ENCODE measurements at regions not wholly inside any gene's neighbourhood (a gene's known extent, or its start where the extent isn't known, plus 50 kb on each side); places are given as distances from the start of the nearest gene placed in this dataset.
"Not testable (repeated sequence)": the region's sequence is repeated elsewhere in the genome, so short reads cannot be mapped to it uniquely, and the experiment has no call there.

GRCh38 chr14:106625186-106625585 lies 1098.8 kb downstream of the TMEM121 start:
- no peak for ATAC-seq
- WGBS, 3 donors: 66 to 69% (median 68%) methylated on average over 3 of the region's 3 CpGs

GRCh38 chr14:106626469-106626868 lies 1100.1 kb downstream of the TMEM121 start:
- ATAC-seq; H3K9me3 ChIP-seq; H3K4me1 ChIP-seq; H3K27me3 ChIP-seq (ENCODE audit: insufficient read depth in 3 of 3, low read length in 2 of 3); H3K4me3 ChIP-seq; H3K36me3 ChIP-seq (ENCODE audit: insufficient read depth in 1 of 2, low read depth in 1 of 2); DNase-seq; intact Hi-C loops (cut with DNase I); H3K27ac ChIP-seq: not testable (repeated sequence)
- WGBS, 3 donors: 39 to 42% (median 39%) methylated on average over 4 of the region's 4 CpGs

More at GRCh38 chr14:106625186-106625585, 1098.8 kb downstream of the TMEM121 start:
- DNase-seq: no peak
- H3K27ac ChIP-seq: no peak overlapping the region
- no peaks in the 10 kb centered on the region for H3K4me1 ChIP-seq
- H3K4me3 ChIP-seq: no peak overlapping the region
- H3K36me3 ChIP-seq (ENCODE audit: insufficient read depth in 1 of 2, low read depth in 1 of 2): no peaks in the 10 kb centered on the region
- TF ChIP-seq CTCF (IDR thresholded peaks at IDR 0.05): no peak
- peaks cover 0 to 1% (median 0%) of the 10 kb centered on the region in 3 donors for H3K27me3 ChIP-seq (ENCODE audit: insufficient read depth in 3 of 3, low read length in 2 of 3)
- no peaks in the 10 kb centered on the region for H3K9me3 ChIP-seq
- intact Hi-C loops (cut with DNase I): no loop called here

GRCh38 chr14:106626942-106627588 lies 1100.7 kb downstream of the TMEM121 start:
- H3K4me1 ChIP-seq; H3K27me3 ChIP-seq (ENCODE audit: insufficient read depth in 3 of 3, low read length in 2 of 3); H3K4me3 ChIP-seq; ATAC-seq; H3K27ac ChIP-seq; H3K9me3 ChIP-seq; H3K36me3 ChIP-seq (ENCODE audit: insufficient read depth in 1 of 2, low read depth in 1 of 2); intact Hi-C loops (cut with DNase I): not testable (repeated sequence)
- DNase-seq: peak; percentile 15 to 56
- WGBS, 3 donors: 49 to 51% (median 50%) methylated on average over 19 to 20 of the region's 22 CpGs

GRCh38 chr14:106631879-106632278 lies 1105.5 kb downstream of the TMEM121 start:
- TF ChIP-seq CTCF (IDR thresholded peaks at IDR 0.05): no peak

GRCh38 chr14:106633721-106634120 lies 1107.3 kb downstream of the TMEM121 start:
- DNase-seq: no peak

More at GRCh38 chr14:106631879-106632278, 1105.5 kb downstream of the TMEM121 start:
- H3K4me3 ChIP-seq: no peak overlapping the region
- H3K36me3 ChIP-seq (ENCODE audit: insufficient read depth in 1 of 2, low read depth in 1 of 2): no peaks in the 10 kb centered on the region
- H3K27ac ChIP-seq: no peak overlapping the region
- H3K4me1 ChIP-seq: no peaks in the 10 kb centered on the region
- no peak for ATAC-seq
- DNase-seq: no peak
- H3K9me3 ChIP-seq: no peaks in the 10 kb centered on the region
- intact Hi-C loops (cut with DNase I): no loop called here
- H3K27me3 ChIP-seq (ENCODE audit: insufficient read depth in 3 of 3, low read length in 2 of 3): no peaks in the 10 kb centered on the region
- 61 to 68% (median 68%) methylated on average over 6 of the region's 6 CpGs for WGBS, 3 donors

More at GRCh38 chr14:106633721-106634120, 1107.3 kb downstream of the TMEM121 start:
- no peak for ATAC-seq
- Histone ChIP-seq H3K27ac (no peak overlapping the region), H3K36me3 (ENCODE audit: insufficient read depth in 1 of 2, low read depth in 1 of 2) (no peaks in the 10 kb centered on the region), H3K4me3 (no peak overlapping the region), H3K27me3 (ENCODE audit: insufficient read depth in 3 of 3, low read length in 2 of 3) (no peaks in the 10 kb centered on the region), H3K9me3 (no peaks in the 10 kb centered on the region), H3K4me1 (no peaks in the 10 kb centered on the region)
- TF ChIP-seq CTCF (IDR thresholded peaks at IDR 0.05): no peak
- intact Hi-C loops (cut with DNase I): no loop called here
- WGBS, 3 donors: 60 to 69% (median 62%) methylated on average over 2 of the region's 2 CpGs
